ENCODE measurements at regions not wholly inside any gene's neighbourhood (a gene's known extent, or its start where the extent isn't known, plus 50 kb on each side); places are given as distances from the start of the nearest gene placed in this dataset.
A peak's percentile ranks its signal among the peaks of the same experiment; 100 is the strongest.
"Not testable (repeated sequence)": the region's sequence is repeated elsewhere in the genome, so short reads cannot be mapped to it uniquely, and the experiment has no call there.

GRCh38 chr3:84637272-84637671 is 321.5 kb upstream of the CADM2 start:
- Histone ChIP-seq H3K4me1 (ENCODE audit: control extremely low read depth in 1 of 4, control insufficient read depth in 4 of 4, insufficient read depth in 4 of 4, low read length in 3 of 4) (no peaks in the 10 kb centered on the region), H3K27me3 (replicated peaks in 2 of 5; ENCODE audit: control insufficient read depth in 4 of 5, insufficient read depth in 5 of 5, low read length in 4 of 5) (no peaks in the 10 kb centered on the region), H3K9me3 (ENCODE audit: control extremely low read depth in 1 of 5, control insufficient read depth in 4 of 5, insufficient read depth in 2 of 5, low read depth in 1 of 5, low read length in 4 of 5) (no peaks in the 10 kb centered on the region), H3K4me3 (ENCODE audit: control insufficient read depth in 1 of 7, extremely low read depth in 1 of 7, insufficient read depth in 4 of 7, low read depth in 2 of 7, low read length in 6 of 7) (no peak overlapping the region), H3K27ac (ENCODE audit: insufficient read depth in 1 of 2, low read depth in 1 of 2, low read length in 2 of 2, poor library complexity in 1 of 2, severe bottlenecking in 2 of 2) (no peak overlapping the region), H3K36me3 (ENCODE audit: control insufficient read depth in 4 of 4, insufficient read depth in 4 of 4, low read length in 3 of 4) (no peaks in the 10 kb centered on the region)
- CTCF ChIA-PET = no interaction called here
- no peak for DNase-seq
- POLR2A ChIA-PET = no interaction called here
- WGBS (ENCODE audit: insufficient coverage) = 89% methylated on average over 2 of the region's 3 CpGs

- DNase-seq = no peak
- H3K36me3 ChIP-seq (ENCODE audit: control insufficient read depth in 4 of 4, insufficient read depth in 4 of 4, low read length in 3 of 4) = no peaks in the 10 kb centered on the region
- H3K9me3 ChIP-seq (ENCODE audit: control extremely low read depth in 1 of 5, control insufficient read depth in 4 of 5, insufficient read depth in 2 of 5, low read depth in 1 of 5, low read length in 4 of 5) = no peaks in the 10 kb centered on the region
- ChIA-PET POLR2A (no interaction called here), CTCF (no interaction called here)
- H3K4me3 ChIP-seq (ENCODE audit: control insufficient read depth in 1 of 7, extremely low read depth in 1 of 7, insufficient read depth in 4 of 7, low read depth in 2 of 7, low read length in 6 of 7) = no peak overlapping the region
- no peak overlapping the region for H3K27ac ChIP-seq (ENCODE audit: insufficient read depth in 1 of 2, low read depth in 1 of 2, low read length in 2 of 2, poor library complexity in 1 of 2, severe bottlenecking in 2 of 2)
- no peaks in the 10 kb centered on the region for H3K4me1 ChIP-seq (ENCODE audit: control extremely low read depth in 1 of 4, control insufficient read depth in 4 of 4, insufficient read depth in 4 of 4, low read length in 3 of 4)
- no peaks in the 10 kb centered on the region for H3K27me3 ChIP-seq (replicated peaks in 2 of 5; ENCODE audit: control insufficient read depth in 4 of 5, insufficient read depth in 5 of 5, low read length in 4 of 5)
Observed at GRCh38 chr3:84666468-84666867, 292.3 kb upstream of the CADM2 start.

DNA sequence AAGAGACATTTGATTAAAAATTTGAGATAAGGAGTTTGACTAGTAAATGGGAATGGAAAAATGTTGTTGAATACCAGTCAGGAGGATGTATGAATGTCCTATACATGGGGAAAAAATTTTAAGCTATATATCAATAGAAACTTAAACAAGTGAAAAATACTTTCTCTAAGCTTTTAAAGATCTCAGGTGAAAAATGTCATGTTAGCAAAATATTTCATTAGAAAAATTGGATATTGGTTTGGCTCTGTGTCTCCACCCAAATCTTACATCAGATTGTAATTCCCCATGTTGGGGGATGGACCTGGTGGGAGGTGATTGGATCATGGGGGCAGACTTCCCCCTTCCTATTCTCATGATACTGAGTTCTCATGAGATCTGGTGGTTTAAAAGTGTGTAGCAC is 279.6 kb upstream of the CADM2 start:
- H3K27me3 ChIP-seq (replicated peaks in 2 of 5; ENCODE audit: control insufficient read depth in 4 of 5, insufficient read depth in 5 of 5, low read length in 4 of 5) = no peaks in the 10 kb centered on the region
- no peak overlapping the region for H3K27ac ChIP-seq (ENCODE audit: insufficient read depth in 1 of 2, low read depth in 1 of 2, low read length in 2 of 2, poor library complexity in 1 of 2, severe bottlenecking in 2 of 2)
- no peak for DNase-seq
- H3K36me3 ChIP-seq (ENCODE audit: control insufficient read depth in 4 of 4, insufficient read depth in 4 of 4, low read length in 3 of 4) = no peaks in the 10 kb centered on the region
- H3K4me1 ChIP-seq (ENCODE audit: control extremely low read depth in 1 of 4, control insufficient read depth in 4 of 4, insufficient read depth in 4 of 4, low read length in 3 of 4) = no peaks in the 10 kb centered on the region
- ChIA-PET CTCF (no interaction called here), POLR2A (interaction anchor here (0.7 kb wide), 1 partner anchor 1136 kb away, joined by 3 read pairs; no protein-coding TSS in a partner anchor)
- H3K9me3 ChIP-seq (ENCODE audit: control extremely low read depth in 1 of 5, control insufficient read depth in 4 of 5, insufficient read depth in 2 of 5, low read depth in 1 of 5, low read length in 4 of 5) = no peaks in the 10 kb centered on the region
- H3K4me3 ChIP-seq (ENCODE audit: control insufficient read depth in 1 of 7, extremely low read depth in 1 of 7, insufficient read depth in 4 of 7, low read depth in 2 of 7, low read length in 6 of 7) = no peak overlapping the region

- Histone ChIP-seq H3K4me3 (ENCODE audit: control insufficient read depth in 1 of 7, extremely low read depth in 1 of 7, insufficient read depth in 4 of 7, low read depth in 2 of 7, low read length in 6 of 7) (no peak overlapping the region), H3K4me1 (ENCODE audit: control extremely low read depth in 1 of 4, control insufficient read depth in 4 of 4, insufficient read depth in 4 of 4, low read length in 3 of 4) (no peaks in the 10 kb centered on the region), H3K9me3 (ENCODE audit: control extremely low read depth in 1 of 5, control insufficient read depth in 4 of 5, insufficient read depth in 2 of 5, low read depth in 1 of 5, low read length in 4 of 5) (no peaks in the 10 kb centered on the region), H3K36me3 (ENCODE audit: control insufficient read depth in 4 of 4, insufficient read depth in 4 of 4, low read length in 3 of 4) (no peaks in the 10 kb centered on the region), H3K27me3 (replicated peaks in 2 of 5; ENCODE audit: control insufficient read depth in 4 of 5, insufficient read depth in 5 of 5, low read length in 4 of 5) (no peaks in the 10 kb centered on the region), H3K27ac (ENCODE audit: insufficient read depth in 1 of 2, low read depth in 1 of 2, low read length in 2 of 2, poor library complexity in 1 of 2, severe bottlenecking in 2 of 2) (no peak overlapping the region)
- no peak for DNase-seq
- ChIA-PET CTCF (no interaction called here), POLR2A (no interaction called here)
Observed at GRCh38 chr3:84680700-84681099, 278.1 kb upstream of the CADM2 start.

- Histone ChIP-seq H3K4me3 (ENCODE audit: control insufficient read depth in 1 of 7, extremely low read depth in 1 of 7, insufficient read depth in 4 of 7, low read depth in 2 of 7, low read length in 6 of 7) (no peak overlapping the region), H3K4me1 (ENCODE audit: control extremely low read depth in 1 of 4, control insufficient read depth in 4 of 4, insufficient read depth in 4 of 4, low read length in 3 of 4) (no peaks in the 10 kb centered on the region), H3K27ac (ENCODE audit: insufficient read depth in 1 of 2, low read depth in 1 of 2, low read length in 2 of 2, poor library complexity in 1 of 2, severe bottlenecking in 2 of 2) (no peak overlapping the region), H3K9me3 (ENCODE audit: control extremely low read depth in 1 of 5, control insufficient read depth in 4 of 5, insufficient read depth in 2 of 5, low read depth in 1 of 5, low read length in 4 of 5) (no peaks in the 10 kb centered on the region), H3K36me3 (ENCODE audit: control insufficient read depth in 4 of 4, insufficient read depth in 4 of 4, low read length in 3 of 4) (no peaks in the 10 kb centered on the region), H3K27me3 (replicated peaks in 2 of 5; ENCODE audit: control insufficient read depth in 4 of 5, insufficient read depth in 5 of 5, low read length in 4 of 5) (no peaks in the 10 kb centered on the region)
- 20% methylated on average over 1 of the region's 2 CpGs for WGBS (ENCODE audit: insufficient coverage)
- POLR2A ChIA-PET = no interaction called here
- no peak for DNase-seq
- CTCF ChIA-PET = no interaction called here
Observed at GRCh38 chr3:84683493-84683892, 275.3 kb upstream of the CADM2 start.

GRCh38 chr3:84685467-84685866 is 273.3 kb upstream of the CADM2 start:
- no peaks in the 10 kb centered on the region for H3K27me3 ChIP-seq (replicated peaks in 2 of 5; ENCODE audit: control insufficient read depth in 4 of 5, insufficient read depth in 5 of 5, low read length in 4 of 5)
- no peaks in the 10 kb centered on the region for H3K9me3 ChIP-seq (ENCODE audit: control extremely low read depth in 1 of 5, control insufficient read depth in 4 of 5, insufficient read depth in 2 of 5, low read depth in 1 of 5, low read length in 4 of 5)
- POLR2A ChIA-PET = no interaction called here
- CTCF ChIA-PET = no interaction called here
- no peak for DNase-seq
- no peaks in the 10 kb centered on the region for H3K4me1 ChIP-seq (ENCODE audit: control extremely low read depth in 1 of 4, control insufficient read depth in 4 of 4, insufficient read depth in 4 of 4, low read length in 3 of 4)
- H3K27ac ChIP-seq (ENCODE audit: insufficient read depth in 1 of 2, low read depth in 1 of 2, low read length in 2 of 2, poor library complexity in 1 of 2, severe bottlenecking in 2 of 2) = no peak overlapping the region
- no CpG with 5 or more reads among the region's 3 CpGs for WGBS (ENCODE audit: insufficient coverage)
- no peak overlapping the region for H3K4me3 ChIP-seq (ENCODE audit: control insufficient read depth in 1 of 7, extremely low read depth in 1 of 7, insufficient read depth in 4 of 7, low read depth in 2 of 7, low read length in 6 of 7)
- H3K36me3 ChIP-seq (ENCODE audit: control insufficient read depth in 4 of 4, insufficient read depth in 4 of 4, low read length in 3 of 4) = no peaks in the 10 kb centered on the region

DNA sequence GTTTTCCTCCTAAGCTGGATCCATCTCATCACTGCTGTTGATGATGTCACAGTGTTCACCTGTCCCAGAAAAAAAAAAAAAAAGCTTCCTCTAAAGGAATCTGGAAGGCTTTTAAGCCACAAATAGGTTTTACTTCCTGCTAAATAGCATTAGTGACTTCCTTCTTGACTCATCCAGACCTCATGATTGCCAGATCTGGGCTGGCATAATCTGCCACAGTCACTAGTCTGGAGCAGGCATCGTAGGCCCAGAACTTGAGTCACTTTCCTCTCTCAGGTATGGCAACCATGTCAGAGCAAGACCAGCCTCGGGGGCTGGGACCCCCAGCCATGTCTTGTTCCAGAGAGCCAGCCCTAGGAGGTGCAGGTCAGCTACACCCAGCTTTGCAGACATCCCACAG is 266.5 kb upstream of the CADM2 start:
- DNase-seq = no peak
- Histone ChIP-seq H3K4me1 (ENCODE audit: control extremely low read depth in 1 of 4, control insufficient read depth in 4 of 4, insufficient read depth in 4 of 4, low read length in 3 of 4) (no peaks in the 10 kb centered on the region), H3K4me3 (ENCODE audit: control insufficient read depth in 1 of 7, extremely low read depth in 1 of 7, insufficient read depth in 4 of 7, low read depth in 2 of 7, low read length in 6 of 7) (no peak overlapping the region), H3K36me3 (ENCODE audit: control insufficient read depth in 4 of 4, insufficient read depth in 4 of 4, low read length in 3 of 4) (no peaks in the 10 kb centered on the region), H3K27ac (ENCODE audit: insufficient read depth in 1 of 2, low read depth in 1 of 2, low read length in 2 of 2, poor library complexity in 1 of 2, severe bottlenecking in 2 of 2) (no peak overlapping the region), H3K9me3 (ENCODE audit: control extremely low read depth in 1 of 5, control insufficient read depth in 4 of 5, insufficient read depth in 2 of 5, low read depth in 1 of 5, low read length in 4 of 5) (peaks cover 0 to 1% (median 0%) of the 10 kb centered on the region in 5 experiments), H3K27me3 (replicated peaks in 2 of 5; ENCODE audit: control insufficient read depth in 4 of 5, insufficient read depth in 5 of 5, low read length in 4 of 5) (no peaks in the 10 kb centered on the region)
- 83% methylated on average over 1 of the region's 2 CpGs for WGBS (ENCODE audit: insufficient coverage)
- ChIA-PET CTCF (no interaction called here), POLR2A (no interaction called here)

DNA sequence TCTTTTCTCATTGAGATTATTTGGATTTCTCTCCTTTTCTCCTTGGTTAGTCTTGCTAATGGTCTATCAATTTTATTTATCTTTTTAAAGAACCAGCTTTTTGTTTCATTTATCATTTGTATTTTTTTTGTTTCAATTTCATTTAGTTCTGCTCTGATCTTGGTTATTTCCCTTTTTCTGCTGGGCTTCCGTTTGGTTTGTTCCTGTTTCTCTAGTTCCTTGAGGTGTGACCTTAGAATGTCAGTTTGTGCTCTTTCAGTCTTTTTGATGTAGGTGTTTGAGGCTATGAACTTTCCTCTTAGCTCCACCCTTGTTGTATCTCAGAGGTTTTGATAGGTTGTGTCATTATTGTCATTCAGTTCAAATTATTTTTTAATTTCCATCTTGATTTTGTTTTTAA is 248.5 kb upstream of the CADM2 start:
- H3K9me3 ChIP-seq (ENCODE audit: control extremely low read depth in 1 of 5, control insufficient read depth in 4 of 5, insufficient read depth in 2 of 5, low read depth in 1 of 5, low read length in 4 of 5); H3K4me3 ChIP-seq (ENCODE audit: control insufficient read depth in 1 of 7, extremely low read depth in 1 of 7, insufficient read depth in 4 of 7, low read depth in 2 of 7, low read length in 6 of 7); H3K36me3 ChIP-seq (ENCODE audit: control insufficient read depth in 4 of 4, insufficient read depth in 4 of 4, low read length in 3 of 4); H3K27me3 ChIP-seq (replicated peaks in 2 of 5; ENCODE audit: control insufficient read depth in 4 of 5, insufficient read depth in 5 of 5, low read length in 4 of 5); CTCF ChIA-PET; POLR2A ChIA-PET; H3K27ac ChIP-seq (ENCODE audit: insufficient read depth in 1 of 2, low read depth in 1 of 2, low read length in 2 of 2, poor library complexity in 1 of 2, severe bottlenecking in 2 of 2); H3K4me1 ChIP-seq (ENCODE audit: control extremely low read depth in 1 of 4, control insufficient read depth in 4 of 4, insufficient read depth in 4 of 4, low read length in 3 of 4): not testable (repeated sequence)
- no CpG with 5 or more reads among the region's 1 CpG for WGBS (ENCODE audit: insufficient coverage)
- peak; percentile 4 to 69 (median 60) for DNase-seq
